GM12891 (cell line): ENCODE measurements at regions not wholly inside any gene's neighbourhood (a gene's known extent, or its start where the extent isn't known, plus 50 kb on each side); places are given as distances from the start of the nearest gene placed in this dataset.
"Not testable (repeated sequence)": the region's sequence is repeated elsewhere in the genome, so short reads cannot be mapped to it uniquely, and the experiment has no call there.

ENCODE experiments used
- POLR2A ChIP-seq: IDR thresholded peaks from 2 replicates; pipeline ENCODE4 v1.6.1; 2011; ENCODE audit warnings: low read depth, low read length, control low read depth
- POLR2AphosphoS5 ChIP-seq: IDR thresholded peaks from 2 replicates; pipeline ENCODE4 v1.6.1; 2011; ENCODE audit warnings: low read depth, low read length, control low read depth
- TAF1 ChIP-seq: IDR thresholded peaks from 2 replicates; pipeline ENCODE4 v1.6.1; 2011; ENCODE audit warnings: low read depth, low read length, control low read depth

GRCh38 chr10:84881696-84882095 is 553.3 kb downstream of the CCSER2 start:
- not testable (repeated sequence) for TF ChIP-seq TAF1, POLR2AphosphoS5, POLR2A
